OCI-LY3 (cell line): ENCODE measurements at regions not wholly inside any gene's neighbourhood (a gene's known extent, or its start where the extent isn't known, plus 50 kb on each side); places are given as distances from the start of the nearest gene placed in this dataset.

Experiments used
- H2AFZ ChIP-seq: fragments of 200-600, 300-600 bp; shearing (Covaris generic); 2 replicates; pipeline ENCODE4 v1.6.0; 2014; ENCODE audit warnings: antibody characterized with exemption, low read depth, low read length
- H3K27ac ChIP-seq: fragments of 200-600, 300-600 bp; sonication (generic); 2 replicates; pipeline ENCODE4 v1.5.1; 2014; ENCODE audit warnings: mild to moderate bottlenecking, low read length, moderate library complexity, mixed read lengths
- H3K27me3 ChIP-seq: fragments of 200-600, 300-600 bp; sonication (generic); 2 replicates; pipeline ENCODE4 v1.6.1; 2014; ENCODE audit warnings: low read depth, low read length, mixed read lengths
- H3K36me3 ChIP-seq: fragments of 200-600, 300-600 bp; sonication (generic); replicated peaks from 2 replicates; pipeline ENCODE3; 2014; ENCODE audit warnings: low read depth, low read length, mixed read lengths
- H3K4me1 ChIP-seq: fragments of 300-600, 200-600 bp; sonication (generic); 2 replicates; pipeline ENCODE4 v1.6.1; 2014; ENCODE audit warnings: low read length, mixed read lengths
- H3K4me2 ChIP-seq: fragments of 200-600, 300-600 bp; sonication (generic); 2 replicates; pipeline ENCODE4 v1.6.1; 2014; ENCODE audit warnings: low read length, mixed read lengths
- H3K4me3 ChIP-seq: fragments of 300-600, 200-600 bp; sonication (generic); 2 replicates; pipeline ENCODE4 v1.5.1; 2014; ENCODE audit warnings: antibody characterized with exemption, mild to moderate bottlenecking, low read length, moderate library complexity
- H3K79me2 ChIP-seq: fragments of 300-600, 200-600 bp; shearing (Covaris generic); 2 replicates; pipeline ENCODE4 v1.6.1; 2014; ENCODE audit warnings: mild to moderate bottlenecking, low read length, mixed read lengths
- H3K9ac ChIP-seq: fragments of 300-600, 200-600 bp; shearing (Covaris generic); 2 replicates; pipeline ENCODE4 v1.6.0; 2014; ENCODE audit warnings: mild to moderate bottlenecking, low read length, moderate library complexity
- H3K9me3 ChIP-seq: fragments of 200-600, 300-600 bp; shearing (Covaris generic); 2 replicates; pipeline ENCODE4 v1.6.1; 2014; ENCODE audit warnings: low read length, mixed read lengths; ENCODE audit not compliant: insufficient read depth
- H4K20me1 ChIP-seq: fragments of 200-600, 300-600 bp; sonication (generic); 2 replicates; pipeline ENCODE4 v1.6.1; 2016; ENCODE audit warnings: low read length, mixed read lengths; ENCODE audit not compliant: insufficient read depth
- EZH2phosphoT487 ChIP-seq: fragments of 200-600 bp; shearing (Covaris generic); IDR thresholded peaks from 2 replicates; pipeline ENCODE4 v1.6.1; 2018; ENCODE audit warnings: antibody characterized with exemption, mixed run types, low read depth
- TF ChIP-seq, protein P1 (sequence below): fragments of 200-600, 300-600 bp; sonication (generic); IDR thresholded peaks from 2 replicates; pipeline ENCODE4 v1.5.1; 2014; ENCODE audit warnings: antibody characterized with exemption, low read length, low read depth

DNA sequence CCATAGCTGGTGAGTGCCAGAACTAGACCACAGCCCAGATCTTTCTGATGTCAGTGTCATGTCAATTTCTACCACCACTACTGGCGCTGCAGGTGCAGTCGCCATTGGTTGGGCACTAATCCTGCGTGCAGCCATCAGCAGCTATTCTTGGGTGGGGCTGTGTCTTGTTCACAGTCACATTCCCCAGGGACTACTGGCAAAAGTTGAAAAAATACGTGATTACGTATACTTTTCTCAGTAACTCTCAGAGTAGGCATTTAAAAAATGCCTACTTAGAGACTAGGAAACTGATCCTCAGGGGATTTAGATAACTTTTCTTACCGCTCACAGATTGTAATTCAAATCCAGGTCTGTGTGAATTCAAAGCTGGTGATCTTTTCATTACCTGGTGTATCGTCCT, 127.7 kb downstream of the ADAMTS15 start:
- Histone ChIP-seq H3K36me3 (no peaks in the 10 kb centered on the region), H3K4me2 (no peak overlapping the region), H2AFZ (no peak overlapping the region), H4K20me1 (no peaks in the 10 kb centered on the region), H3K4me1 (no peaks in the 10 kb centered on the region), H3K79me2 (no peaks in the 10 kb centered on the region), H3K27me3 (peaks cover 8% of the 10 kb centered on the region), H3K4me3 (no peak overlapping the region), H3K27ac (no peak overlapping the region), H3K9me3 (no peaks in the 10 kb centered on the region), H3K9ac (no peak overlapping the region)
- TF ChIP-seq, protein P1, sequence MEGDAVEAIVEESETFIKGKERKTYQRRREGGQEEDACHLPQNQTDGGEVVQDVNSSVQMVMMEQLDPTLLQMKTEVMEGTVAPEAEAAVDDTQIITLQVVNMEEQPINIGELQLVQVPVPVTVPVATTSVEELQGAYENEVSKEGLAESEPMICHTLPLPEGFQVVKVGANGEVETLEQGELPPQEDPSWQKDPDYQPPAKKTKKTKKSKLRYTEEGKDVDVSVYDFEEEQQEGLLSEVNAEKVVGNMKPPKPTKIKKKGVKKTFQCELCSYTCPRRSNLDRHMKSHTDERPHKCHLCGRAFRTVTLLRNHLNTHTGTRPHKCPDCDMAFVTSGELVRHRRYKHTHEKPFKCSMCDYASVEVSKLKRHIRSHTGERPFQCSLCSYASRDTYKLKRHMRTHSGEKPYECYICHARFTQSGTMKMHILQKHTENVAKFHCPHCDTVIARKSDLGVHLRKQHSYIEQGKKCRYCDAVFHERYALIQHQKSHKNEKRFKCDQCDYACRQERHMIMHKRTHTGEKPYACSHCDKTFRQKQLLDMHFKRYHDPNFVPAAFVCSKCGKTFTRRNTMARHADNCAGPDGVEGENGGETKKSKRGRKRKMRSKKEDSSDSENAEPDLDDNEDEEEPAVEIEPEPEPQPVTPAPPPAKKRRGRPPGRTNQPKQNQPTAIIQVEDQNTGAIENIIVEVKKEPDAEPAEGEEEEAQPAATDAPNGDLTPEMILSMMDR = no peak
- no peak for TF ChIP-seq EZH2phosphoT487

DNA sequence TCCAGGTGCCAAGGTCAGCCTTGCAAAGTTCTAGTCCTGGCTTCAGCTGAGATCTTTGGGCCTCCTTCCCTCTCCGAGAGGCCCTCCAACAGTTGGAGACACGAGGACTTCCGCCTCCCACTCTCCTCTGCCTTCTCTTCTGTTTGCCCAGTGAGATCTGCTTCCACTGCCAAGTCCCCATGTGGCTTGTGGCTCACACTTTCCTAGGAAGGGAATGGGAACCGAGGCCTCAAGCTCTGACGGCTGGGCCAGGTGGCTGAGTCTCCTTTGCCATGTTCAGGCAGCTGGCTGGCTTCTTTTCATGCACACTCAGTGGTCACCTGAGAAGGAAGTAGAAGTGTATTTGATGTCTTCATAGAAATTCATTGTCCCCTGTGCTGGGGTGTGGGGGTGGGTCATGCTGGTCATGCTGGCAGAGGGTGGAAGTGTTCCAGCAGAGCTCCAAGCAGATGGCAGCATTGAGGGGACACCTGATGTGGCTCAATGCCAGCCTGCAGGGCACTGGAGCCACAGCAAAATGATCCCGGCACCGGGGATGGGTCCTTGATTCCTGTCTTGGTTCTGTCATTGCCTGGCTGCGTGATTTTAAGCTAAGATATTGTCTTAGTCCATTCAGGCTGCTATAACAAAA, 130.4 kb downstream of the ADAMTS15 start:
- peaks cover 8% of the 10 kb centered on the region for H3K27me3 ChIP-seq
- no peak overlapping the region for H3K9ac ChIP-seq
- no peak for TF ChIP-seq EZH2phosphoT487
- TF ChIP-seq, protein P1 = no peak
- no peaks in the 10 kb centered on the region for H3K9me3 ChIP-seq
- no peak overlapping the region for H2AFZ ChIP-seq
- no peaks in the 10 kb centered on the region for H3K36me3 ChIP-seq
- H3K4me2 ChIP-seq = no peak overlapping the region
- H3K4me3 ChIP-seq = no peak overlapping the region
- no peaks in the 10 kb centered on the region for H4K20me1 ChIP-seq
- no peak overlapping the region for H3K27ac ChIP-seq
- H3K4me1 ChIP-seq = no peaks in the 10 kb centered on the region
- H3K79me2 ChIP-seq = no peaks in the 10 kb centered on the region

DNA sequence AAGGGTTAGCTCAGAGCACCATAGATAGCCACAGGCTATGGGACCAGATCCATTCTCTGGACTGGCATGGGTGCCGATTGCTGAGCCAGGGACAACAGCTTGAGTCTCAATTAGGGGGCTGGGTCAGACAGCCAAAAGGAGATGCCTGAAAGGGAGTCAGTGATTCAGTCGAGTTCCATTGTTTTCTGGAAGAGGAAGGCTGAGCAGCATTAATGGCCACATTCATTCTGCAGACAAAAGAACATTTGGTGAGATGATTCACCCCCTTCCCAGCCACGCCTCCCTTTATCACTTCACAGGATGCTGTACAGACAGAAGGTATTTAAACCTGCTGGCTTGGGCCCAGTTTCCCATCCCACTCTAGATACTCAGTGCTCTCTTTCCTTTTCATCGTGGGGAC, 131.9 kb downstream of the ADAMTS15 start:
- no peak overlapping the region for H2AFZ ChIP-seq
- peaks cover 3% of the 10 kb centered on the region for H3K27me3 ChIP-seq
- H4K20me1 ChIP-seq = no peaks in the 10 kb centered on the region
- no peak overlapping the region for H3K4me2 ChIP-seq
- H3K9ac ChIP-seq = no peak overlapping the region
- no peaks in the 10 kb centered on the region for H3K4me1 ChIP-seq
- no peak overlapping the region for H3K27ac ChIP-seq
- TF ChIP-seq EZH2phosphoT487 = no peak
- TF ChIP-seq, protein P1 = no peak
- H3K79me2 ChIP-seq = no peaks in the 10 kb centered on the region
- H3K4me3 ChIP-seq = no peak overlapping the region
- no peaks in the 10 kb centered on the region for H3K9me3 ChIP-seq
- H3K36me3 ChIP-seq = no peaks in the 10 kb centered on the region

DNA sequence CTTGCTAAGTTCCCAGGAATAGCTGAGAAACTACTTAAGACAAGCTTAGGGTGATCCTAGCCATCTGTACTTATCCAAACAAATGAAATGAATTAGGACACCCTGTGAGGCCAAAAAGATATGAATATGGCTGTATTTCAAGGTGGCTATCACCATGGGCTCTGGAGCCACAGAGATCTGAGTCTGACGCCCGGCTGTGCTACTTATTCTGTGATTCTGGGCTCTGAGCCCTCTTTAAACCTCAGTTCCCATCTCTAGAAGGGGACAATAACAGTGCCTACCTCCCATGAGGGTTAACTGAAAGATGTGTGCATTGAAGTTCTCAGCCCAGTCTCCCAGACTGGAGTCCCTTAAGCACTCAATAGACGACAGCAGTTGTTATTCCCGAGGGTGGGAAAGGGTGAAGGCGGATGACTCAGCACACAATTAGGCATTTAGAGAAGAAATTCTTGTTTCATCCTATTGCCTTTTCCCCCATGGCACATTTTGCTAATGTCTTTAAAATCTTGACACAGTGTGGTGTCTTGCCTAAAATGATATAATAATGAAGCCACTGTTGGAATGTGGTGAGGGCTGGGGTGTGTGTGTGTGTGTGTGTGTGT, 132.5 kb downstream of the ADAMTS15 start:
- TF ChIP-seq, protein P1 = no peak
- TF ChIP-seq EZH2phosphoT487 = no peak

More for the DNA sequence above, 132.5 kb downstream of the ADAMTS15 start:
- Histone ChIP-seq H3K9me3 (no peaks in the 10 kb centered on the region), H3K79me2 (no peaks in the 10 kb centered on the region), H4K20me1 (no peaks in the 10 kb centered on the region), H3K27ac (no peak overlapping the region), H3K9ac (no peak overlapping the region), H3K27me3 (peaks cover 3% of the 10 kb centered on the region), H3K4me2 (no peak overlapping the region), H3K4me1 (no peaks in the 10 kb centered on the region), H2AFZ (no peak overlapping the region), H3K36me3 (no peaks in the 10 kb centered on the region), H3K4me3 (no peak overlapping the region)
